ENCODE measurements at regions not wholly inside any gene's neighbourhood (a gene's known extent, or its start where the extent isn't known, plus 50 kb on each side); places are given as distances from the start of the nearest gene placed in this dataset.

GRCh38 chr1:82161700-82162141 lies 361.0 kb downstream of the ADGRL2 start:
- ChIA-PET POLR2A (ENCODE audit: low non-redundant PET) (no interaction called here), CTCF (no interaction called here)
- no peak for DNase-seq (ENCODE audit: low spot score)
- H3K27ac ChIP-seq: no peak overlapping the region
- no peak for TF ChIP-seq CTCF (conservative IDR thresholded peaks at IDR 0.05; ENCODE audit: low read depth)

- POLR2A ChIA-PET (ENCODE audit: low non-redundant PET): no interaction called here
- TF ChIP-seq CTCF (conservative IDR thresholded peaks at IDR 0.05; ENCODE audit: low read depth): no peak
Observed at GRCh38 chr1:82160903-82161302, 360.2 kb downstream of the ADGRL2 start.

GRCh38 chr1:82160036-82160435 lies 359.3 kb downstream of the ADGRL2 start:
- DNase-seq (ENCODE audit: low spot score): peak; percentile 48
- CTCF ChIA-PET: no interaction called here
- TF ChIP-seq CTCF (conservative IDR thresholded peaks at IDR 0.05; ENCODE audit: low read depth): no peak
- H3K27ac ChIP-seq: peak overlapping the region; percentile 65
- POLR2A ChIA-PET (ENCODE audit: low non-redundant PET): no interaction called here

More at GRCh38 chr1:82160903-82161302, 360.2 kb downstream of the ADGRL2 start:
- CTCF ChIA-PET: no interaction called here
- no peak overlapping the region for H3K27ac ChIP-seq
- no peak for DNase-seq (ENCODE audit: low spot score)

GRCh38 chr1:82158981-82159380 lies 358.2 kb downstream of the ADGRL2 start:
- no peak overlapping the region for H3K27ac ChIP-seq
- no peak for TF ChIP-seq CTCF (conservative IDR thresholded peaks at IDR 0.05; ENCODE audit: low read depth)
- DNase-seq (ENCODE audit: low spot score): no peak
- POLR2A ChIA-PET (ENCODE audit: low non-redundant PET): no interaction called here
- CTCF ChIA-PET: no interaction called here

GRCh38 chr1:82154219-82154970 lies 353.7 kb downstream of the ADGRL2 start:
- CTCF ChIA-PET: no interaction called here
- H3K27ac ChIP-seq: no peak overlapping the region

GRCh38 chr1:82153752-82154151 lies 353.0 kb downstream of the ADGRL2 start:
- POLR2A ChIA-PET (ENCODE audit: low non-redundant PET): no interaction called here
- TF ChIP-seq CTCF (conservative IDR thresholded peaks at IDR 0.05; ENCODE audit: low read depth): no peak
- DNase-seq (ENCODE audit: low spot score): no peak
- CTCF ChIA-PET: interaction anchor here (0.6 kb wide), 1 partner anchor 66 kb away, joined by 4 read pairs; no protein-coding TSS in a partner anchor
- H3K27ac ChIP-seq: no peak overlapping the region

More at GRCh38 chr1:82154219-82154970, 353.7 kb downstream of the ADGRL2 start:
- POLR2A ChIA-PET (ENCODE audit: low non-redundant PET): no interaction called here
- no peak for DNase-seq (ENCODE audit: low spot score)
- TF ChIP-seq CTCF (conservative IDR thresholded peaks at IDR 0.05; ENCODE audit: low read depth): no peak
